Activated T-helper 17 cell treated with anti-CD3 and anti-CD28 coated beads, Interleukin-2, amount 50 U/mL, for 72 hours (primary cell): ENCODE measurements at regions not wholly inside any gene's neighbourhood (a gene's known extent, or its start where the extent isn't known, plus 50 kb on each side); places are given as distances from the start of the nearest gene placed in this dataset.

ENCODE experiments used
- ATAC-seq: fragments of 150-1000 bp; cut with Tn5 transposase; replicated peaks from 2 replicates; pipeline ENCODE4 v1.10.0; 2021; ENCODE audit warnings: mild to moderate bottlenecking, moderate library complexity
- H3K27ac Mint-ChIP-seq: one replicate; pipeline ENCODE4 v1.8.0; 2022; ENCODE audit warnings: mixed read lengths
- H3K27me3 Mint-ChIP-seq: one replicate; pipeline ENCODE4 v1.8.0; 2022; ENCODE audit warnings: mixed read lengths
- H3K36me3 Mint-ChIP-seq: one replicate; pipeline ENCODE4 v1.8.0; 2022; ENCODE audit warnings: low read depth, mild to moderate bottlenecking, mixed read lengths
- H3K4me1 Mint-ChIP-seq: one replicate; pipeline ENCODE4 v1.8.0; 2022; ENCODE audit warnings: mixed read lengths
- H3K4me3 Mint-ChIP-seq: one replicate; pipeline ENCODE4 v1.8.0; 2022; ENCODE audit warnings: mild to moderate bottlenecking, mixed read lengths
- H3K9me3 Mint-ChIP-seq: one replicate; pipeline ENCODE4 v1.8.0; 2022; ENCODE audit warnings: mixed read lengths

GRCh38 chr14:101008631-101009336 lies 105.3 kb upstream of the RTL1 start:
- no peaks in the 10 kb centered on the region for H3K36me3 Mint-ChIP-seq
- no peaks in the 10 kb centered on the region for H3K4me1 Mint-ChIP-seq
- H3K9me3 Mint-ChIP-seq = peaks cover 8% of the 10 kb centered on the region
- peaks cover 25% of the 10 kb centered on the region for H3K27me3 Mint-ChIP-seq
- no peak overlapping the region for H3K4me3 Mint-ChIP-seq
- H3K27ac Mint-ChIP-seq = no peak overlapping the region
- ATAC-seq = no peak

- Mint-ChIP-seq H3K27ac (no peak overlapping the region), H3K4me3 (no peak overlapping the region), H3K4me1 (no peaks in the 10 kb centered on the region), H3K27me3 (peaks cover 18% of the 10 kb centered on the region), H3K36me3 (no peaks in the 10 kb centered on the region), H3K9me3 (peaks cover 8% of the 10 kb centered on the region)
- no peak for ATAC-seq
These were observed 106.0 kb upstream of the RTL1 start for GRCh38 chr14:101009531-101009930.

GRCh38 chr14:101010293-101010692 lies 106.8 kb upstream of the RTL1 start:
- no peak for ATAC-seq
- Mint-ChIP-seq H3K27me3 (peaks cover 15% of the 10 kb centered on the region), H3K27ac (no peak overlapping the region), H3K4me1 (no peaks in the 10 kb centered on the region), H3K4me3 (no peak overlapping the region), H3K36me3 (no peaks in the 10 kb centered on the region), H3K9me3 (peaks cover 8% of the 10 kb centered on the region)

DNA sequence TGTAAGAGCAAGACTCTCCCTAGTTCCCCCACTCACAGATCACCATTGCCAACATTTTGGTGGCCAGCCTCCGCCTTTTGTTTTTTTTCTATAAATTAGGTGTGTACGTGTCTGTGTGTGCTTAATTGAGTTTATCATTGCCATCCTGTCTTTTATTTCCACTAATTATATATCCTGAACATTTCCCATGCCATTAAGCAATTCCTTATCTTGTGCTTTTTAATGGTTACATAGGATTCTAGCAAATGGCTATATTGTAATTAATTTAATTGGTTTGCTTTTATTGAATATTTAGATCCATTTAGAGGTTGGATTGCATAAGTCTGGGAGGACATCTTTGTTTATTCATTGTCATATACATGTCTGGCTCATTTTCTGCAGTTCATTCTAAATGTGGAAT lies 107.3 kb upstream of the RTL1 start:
- ATAC-seq = no peak
- peaks cover 15% of the 10 kb centered on the region for H3K27me3 Mint-ChIP-seq

DNA sequence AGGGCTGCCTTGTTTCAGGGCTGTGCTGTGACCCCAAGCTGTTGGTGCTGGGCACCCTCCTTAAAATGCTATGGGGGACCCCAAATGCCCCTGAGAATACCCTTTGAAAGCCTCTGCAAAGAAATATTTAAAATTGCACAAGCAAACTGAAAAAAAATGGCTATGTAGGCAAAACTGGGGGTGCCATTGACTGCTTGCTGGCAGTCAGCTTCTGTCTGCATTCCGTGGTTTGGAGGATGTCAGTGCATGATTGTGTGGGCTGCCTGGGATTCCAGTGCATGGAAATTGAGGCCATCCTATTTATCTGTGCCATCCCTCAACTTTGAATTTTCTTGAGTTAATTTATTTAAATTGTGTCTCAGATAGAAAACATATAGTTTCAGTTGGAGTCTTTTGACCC lies 113.7 kb upstream of the RTL1 start:
- H3K36me3 Mint-ChIP-seq = no peaks in the 10 kb centered on the region
- ATAC-seq = no peak
- H3K4me3 Mint-ChIP-seq = no peak overlapping the region
- H3K9me3 Mint-ChIP-seq = peaks cover 5% of the 10 kb centered on the region
- no peaks in the 10 kb centered on the region for H3K4me1 Mint-ChIP-seq
- H3K27ac Mint-ChIP-seq = no peak overlapping the region
- peaks cover 26% of the 10 kb centered on the region for H3K27me3 Mint-ChIP-seq

More for the DNA sequence above, 107.3 kb upstream of the RTL1 start:
- peaks cover 8% of the 10 kb centered on the region for H3K9me3 Mint-ChIP-seq
- no peak overlapping the region for H3K27ac Mint-ChIP-seq
- no peaks in the 10 kb centered on the region for H3K4me1 Mint-ChIP-seq
- H3K4me3 Mint-ChIP-seq = no peak overlapping the region
- no peaks in the 10 kb centered on the region for H3K36me3 Mint-ChIP-seq

- H3K27me3 Mint-ChIP-seq = peaks cover 26% of the 10 kb centered on the region
- no peak overlapping the region for H3K4me3 Mint-ChIP-seq
- H3K4me1 Mint-ChIP-seq = no peaks in the 10 kb centered on the region
- H3K36me3 Mint-ChIP-seq = no peaks in the 10 kb centered on the region
- no peak for ATAC-seq
- no peak overlapping the region for H3K27ac Mint-ChIP-seq
- peaks cover 5% of the 10 kb centered on the region for H3K9me3 Mint-ChIP-seq
These were observed 114.5 kb upstream of the RTL1 start for GRCh38 chr14:101017806-101018560.

DNA sequence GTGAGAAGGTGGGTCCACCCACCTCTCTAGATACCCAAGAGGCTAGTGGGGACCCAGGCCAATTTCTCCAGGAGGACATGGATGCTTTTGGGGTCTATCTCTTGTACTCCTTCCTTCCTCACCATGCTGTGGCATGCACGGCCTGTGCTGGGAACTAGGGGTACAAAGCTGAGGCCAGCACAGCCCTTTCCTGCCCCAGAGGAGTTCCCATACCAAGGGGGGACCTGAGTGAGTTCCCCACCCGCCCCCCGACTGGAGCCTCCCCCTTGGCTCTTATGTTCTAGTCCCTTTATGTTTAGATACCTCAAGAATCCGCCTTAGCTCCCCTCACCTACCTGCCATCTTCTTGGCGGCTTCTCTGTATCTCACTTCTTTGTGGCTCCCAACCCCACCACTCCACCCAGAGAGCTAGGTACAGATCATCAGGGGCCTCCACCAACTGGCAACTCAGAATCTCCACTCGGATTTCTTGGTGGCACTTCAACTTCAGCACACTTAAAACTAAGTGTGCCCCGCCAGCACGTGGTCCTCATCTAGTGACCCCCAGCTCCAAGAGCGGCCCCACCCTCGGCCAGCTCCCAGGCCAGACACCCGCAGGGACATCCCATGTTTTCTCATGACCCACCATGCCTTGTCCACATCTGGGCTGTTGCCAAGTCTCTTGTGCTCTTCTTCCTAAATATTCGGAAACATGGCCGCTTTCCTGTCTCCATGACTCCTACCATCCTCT lies 115.2 kb upstream of the RTL1 start:
- H3K27me3 Mint-ChIP-seq = peaks cover 26% of the 10 kb centered on the region

DNA sequence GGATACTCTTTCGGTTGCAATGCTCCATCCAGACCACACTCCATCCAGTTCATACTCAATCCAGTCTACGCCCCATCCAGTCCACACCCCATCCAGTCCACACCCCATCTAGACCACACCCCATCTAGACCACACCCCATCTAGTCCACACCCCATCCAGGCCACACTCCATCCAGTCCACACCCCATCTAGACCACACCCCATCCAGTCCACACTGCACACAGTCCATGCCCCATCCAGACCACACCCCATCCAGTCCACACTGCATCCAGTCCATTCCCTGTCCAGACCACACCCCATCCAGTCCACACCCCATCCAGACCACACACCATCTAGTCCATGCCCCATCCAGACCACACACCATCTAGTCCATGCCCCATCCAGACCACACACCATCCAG lies 116.0 kb upstream of the RTL1 start:
- H3K9me3 Mint-ChIP-seq = peaks cover 5% of the 10 kb centered on the region
- peaks cover 26% of the 10 kb centered on the region for H3K27me3 Mint-ChIP-seq
- H3K27ac Mint-ChIP-seq = no peak overlapping the region
- H3K36me3 Mint-ChIP-seq = no peaks in the 10 kb centered on the region
- H3K4me3 Mint-ChIP-seq = no peak overlapping the region
- no peak for ATAC-seq
- no peaks in the 10 kb centered on the region for H3K4me1 Mint-ChIP-seq

More for the DNA sequence above, 115.2 kb upstream of the RTL1 start:
- H3K9me3 Mint-ChIP-seq = peaks cover 5% of the 10 kb centered on the region
- no peaks in the 10 kb centered on the region for H3K36me3 Mint-ChIP-seq
- ATAC-seq = no peak
- H3K27ac Mint-ChIP-seq = no peak overlapping the region
- H3K4me1 Mint-ChIP-seq = no peaks in the 10 kb centered on the region
- H3K4me3 Mint-ChIP-seq = no peak overlapping the region

DNA sequence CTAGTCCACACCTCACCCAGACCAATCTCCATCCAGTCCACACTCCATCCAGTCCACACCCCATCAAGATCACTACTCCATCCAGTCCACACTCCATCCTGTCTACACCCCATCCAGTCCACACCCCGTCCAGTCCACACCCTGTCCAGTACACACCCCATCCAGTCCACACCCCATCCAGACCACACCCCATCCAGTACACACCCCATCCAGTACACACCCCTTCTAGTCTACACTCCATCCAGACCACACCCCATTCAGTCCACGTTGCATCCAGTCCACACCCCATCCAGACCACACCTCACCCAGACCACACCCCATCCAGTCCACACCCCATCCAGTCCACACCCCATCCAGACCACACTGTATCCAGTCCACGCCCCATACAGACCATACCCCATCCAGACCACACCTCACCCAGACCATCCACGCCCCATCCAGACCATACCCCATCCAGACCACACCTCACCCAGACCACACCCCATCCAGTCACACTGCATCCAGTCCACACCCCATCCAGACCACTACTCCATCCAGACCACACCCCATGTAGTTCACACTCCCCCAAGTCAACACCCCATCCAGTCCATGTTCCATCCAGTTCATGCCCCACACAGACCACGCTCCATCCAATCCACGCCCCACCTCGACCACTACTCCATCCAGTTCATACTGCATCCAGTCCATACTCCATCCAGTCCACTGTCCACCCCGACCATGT lies 116.6 kb upstream of the RTL1 start:
- peaks cover 26% of the 10 kb centered on the region for H3K27me3 Mint-ChIP-seq
- H3K4me3 Mint-ChIP-seq = no peak overlapping the region
- no peak for ATAC-seq
- no peak overlapping the region for H3K27ac Mint-ChIP-seq
- no peaks in the 10 kb centered on the region for H3K4me1 Mint-ChIP-seq
- H3K9me3 Mint-ChIP-seq = peaks cover 5% of the 10 kb centered on the region
- H3K36me3 Mint-ChIP-seq = no peaks in the 10 kb centered on the region

- H3K36me3 Mint-ChIP-seq = no peaks in the 10 kb centered on the region
- ATAC-seq = no peak
- H3K4me3 Mint-ChIP-seq = no peak overlapping the region
- H3K4me1 Mint-ChIP-seq = no peaks in the 10 kb centered on the region
- H3K27ac Mint-ChIP-seq = no peak overlapping the region
- H3K9me3 Mint-ChIP-seq = peaks cover 5% of the 10 kb centered on the region
- H3K27me3 Mint-ChIP-seq = peaks cover 26% of the 10 kb centered on the region
These were observed 117.4 kb upstream of the RTL1 start for GRCh38 chr14:101020834-101021370.

DNA sequence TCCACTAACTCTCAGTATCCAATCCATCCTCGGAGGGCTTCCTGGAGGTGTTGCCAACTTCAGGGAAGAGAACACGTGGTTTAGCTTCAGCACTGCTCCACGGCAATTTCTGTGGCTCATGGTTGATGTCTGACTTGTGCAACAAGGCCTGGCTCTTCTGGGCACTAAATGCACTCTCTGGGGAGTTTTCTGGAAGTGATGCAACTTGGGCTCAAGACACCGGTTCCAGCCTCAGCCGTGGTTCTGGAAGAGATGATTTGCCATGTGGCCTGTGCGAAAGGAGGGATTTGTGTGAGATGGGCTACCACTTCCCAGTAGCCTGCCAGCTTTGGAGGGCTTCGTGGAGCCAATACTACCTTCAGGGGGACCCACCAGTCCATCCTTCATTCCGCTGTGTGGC lies 118.6 kb upstream of the RTL1 start:
- ATAC-seq = no peak
- Mint-ChIP-seq H3K9me3 (peaks cover 5% of the 10 kb centered on the region), H3K36me3 (no peaks in the 10 kb centered on the region), H3K4me3 (no peak overlapping the region), H3K27me3 (peaks cover 26% of the 10 kb centered on the region), H3K4me1 (no peaks in the 10 kb centered on the region), H3K27ac (no peak overlapping the region)

GRCh38 chr14:101022916-101023435 lies 119.5 kb upstream of the RTL1 start:
- H3K9me3 Mint-ChIP-seq = peaks cover 5% of the 10 kb centered on the region
- ATAC-seq = no peak
- H3K4me3 Mint-ChIP-seq = no peak overlapping the region
- H3K4me1 Mint-ChIP-seq = no peaks in the 10 kb centered on the region
- peaks cover 23% of the 10 kb centered on the region for H3K27me3 Mint-ChIP-seq
- no peak overlapping the region for H3K27ac Mint-ChIP-seq
- H3K36me3 Mint-ChIP-seq = no peaks in the 10 kb centered on the region

DNA sequence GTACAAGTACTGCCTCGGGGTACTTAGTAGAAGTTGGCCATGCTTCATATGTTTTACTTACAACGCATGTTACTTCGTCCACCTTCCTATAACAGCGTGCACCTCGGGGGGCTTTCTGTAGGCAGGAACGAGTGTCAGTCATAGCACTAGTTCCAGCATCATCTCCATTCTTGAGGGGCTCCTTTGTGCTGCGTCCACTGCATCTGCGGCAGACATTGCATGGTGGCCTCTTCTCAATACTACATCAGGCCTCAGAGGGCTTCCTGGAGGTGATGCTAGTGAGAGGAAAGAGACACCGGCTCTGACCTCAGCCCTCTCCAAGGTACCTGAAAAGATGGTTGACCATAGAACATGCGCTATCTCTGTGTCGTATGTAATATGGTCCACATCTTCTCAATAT lies 121.2 kb upstream of the RTL1 start:
- H3K4me1 Mint-ChIP-seq = no peaks in the 10 kb centered on the region
- no peaks in the 10 kb centered on the region for H3K36me3 Mint-ChIP-seq
- no peak overlapping the region for H3K4me3 Mint-ChIP-seq
- H3K27me3 Mint-ChIP-seq = peaks cover 11% of the 10 kb centered on the region
- no peak for ATAC-seq
- no peak overlapping the region for H3K27ac Mint-ChIP-seq
- H3K9me3 Mint-ChIP-seq = peaks cover 5% of the 10 kb centered on the region

DNA sequence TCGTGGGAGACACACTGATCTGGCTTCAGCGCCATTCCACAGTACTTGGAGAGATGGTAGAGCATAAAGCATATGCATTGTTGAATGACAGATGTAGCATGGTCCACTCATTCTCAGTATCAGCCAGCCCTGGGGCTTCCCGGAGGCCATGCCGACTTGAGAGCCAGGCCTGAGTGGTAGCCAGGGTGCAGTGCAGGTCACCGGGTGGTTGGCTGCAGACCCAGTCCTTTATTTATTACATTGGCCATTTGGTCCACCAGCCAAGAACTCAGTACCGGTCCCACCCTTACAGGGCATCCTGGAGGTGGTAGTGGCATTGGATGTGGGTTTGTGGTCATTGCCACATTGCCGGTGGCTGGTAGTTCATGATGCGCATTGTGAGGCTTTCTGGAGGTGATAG lies 121.6 kb upstream of the RTL1 start:
- Mint-ChIP-seq H3K27me3 (peaks cover 9% of the 10 kb centered on the region), H3K27ac (no peak overlapping the region), H3K4me1 (no peaks in the 10 kb centered on the region), H3K9me3 (peaks cover 5% of the 10 kb centered on the region), H3K4me3 (no peak overlapping the region), H3K36me3 (no peaks in the 10 kb centered on the region)
- no peak for ATAC-seq
